ENCODE measurements at regions not wholly inside any gene's neighbourhood (a gene's known extent, or its start where the extent isn't known, plus 50 kb on each side); places are given as distances from the start of the nearest gene placed in this dataset.

GRCh38 chr10:124229989-124230634, 136.7 kb upstream of the CHST15 start:
- no peaks in the 10 kb centered on the region for H3K9me3 ChIP-seq (ENCODE audit: control insufficient read depth, low read length)
- H3K9ac ChIP-seq (ENCODE audit: low read length), result no peak overlapping the region
- H3K36me3 ChIP-seq (ENCODE audit: control insufficient read depth, insufficient read depth, low read length), result no peaks in the 10 kb centered on the region
- no peaks in the 10 kb centered on the region for H3K27me3 ChIP-seq (ENCODE audit: control insufficient read depth, insufficient read depth, low read length)
- H3K4me1 ChIP-seq (ENCODE audit: control insufficient read depth, insufficient read depth, low read length), result no peaks in the 10 kb centered on the region
- no peak overlapping the region for H3K4me3 ChIP-seq (ENCODE audit: low read length)

- Histone ChIP-seq H3K4me1 (ENCODE audit: control insufficient read depth, insufficient read depth, low read length) (no peaks in the 10 kb centered on the region), H3K9me3 (ENCODE audit: control insufficient read depth, low read length) (no peaks in the 10 kb centered on the region), H3K36me3 (ENCODE audit: control insufficient read depth, insufficient read depth, low read length) (no peaks in the 10 kb centered on the region), H3K9ac (ENCODE audit: low read length) (no peak overlapping the region), H3K27me3 (ENCODE audit: control insufficient read depth, insufficient read depth, low read length) (no peaks in the 10 kb centered on the region), H3K4me3 (ENCODE audit: low read length) (no peak overlapping the region)
Observed at GRCh38 chr10:124229201-124229988, 136.0 kb upstream of the CHST15 start.

GRCh38 chr10:124228471-124228870, 135.1 kb upstream of the CHST15 start:
- no peak overlapping the region for H3K4me3 ChIP-seq (ENCODE audit: low read length)
- H3K36me3 ChIP-seq (ENCODE audit: control insufficient read depth, insufficient read depth, low read length), result no peaks in the 10 kb centered on the region
- no peaks in the 10 kb centered on the region for H3K4me1 ChIP-seq (ENCODE audit: control insufficient read depth, insufficient read depth, low read length)

GRCh38 chr10:124227988-124228387, 134.6 kb upstream of the CHST15 start:
- no peaks in the 10 kb centered on the region for H3K27me3 ChIP-seq (ENCODE audit: control insufficient read depth, insufficient read depth, low read length)
- H3K4me3 ChIP-seq (ENCODE audit: low read length), result no peak overlapping the region

More at GRCh38 chr10:124228471-124228870, 135.1 kb upstream of the CHST15 start:
- Histone ChIP-seq H3K27me3 (ENCODE audit: control insufficient read depth, insufficient read depth, low read length) (no peaks in the 10 kb centered on the region), H3K9me3 (ENCODE audit: control insufficient read depth, low read length) (no peaks in the 10 kb centered on the region), H3K9ac (ENCODE audit: low read length) (no peak overlapping the region)

GRCh38 chr10:124227055-124227975, 133.9 kb upstream of the CHST15 start:
- Histone ChIP-seq H3K9me3 (ENCODE audit: control insufficient read depth, low read length) (no peaks in the 10 kb centered on the region), H3K27me3 (ENCODE audit: control insufficient read depth, insufficient read depth, low read length) (no peaks in the 10 kb centered on the region), H3K36me3 (ENCODE audit: control insufficient read depth, insufficient read depth, low read length) (no peaks in the 10 kb centered on the region), H3K9ac (ENCODE audit: low read length) (no peak overlapping the region), H3K4me3 (ENCODE audit: low read length) (no peak overlapping the region), H3K4me1 (ENCODE audit: control insufficient read depth, insufficient read depth, low read length) (no peaks in the 10 kb centered on the region)

More at GRCh38 chr10:124227988-124228387, 134.6 kb upstream of the CHST15 start:
- Histone ChIP-seq H3K4me1 (ENCODE audit: control insufficient read depth, insufficient read depth, low read length) (no peaks in the 10 kb centered on the region), H3K9ac (ENCODE audit: low read length) (no peak overlapping the region), H3K36me3 (ENCODE audit: control insufficient read depth, insufficient read depth, low read length) (no peaks in the 10 kb centered on the region), H3K9me3 (ENCODE audit: control insufficient read depth, low read length) (no peaks in the 10 kb centered on the region)

GRCh38 chr10:124226271-124227054, 133.1 kb upstream of the CHST15 start:
- Histone ChIP-seq H3K9ac (ENCODE audit: low read length) (no peak overlapping the region), H3K4me3 (ENCODE audit: low read length) (no peak overlapping the region), H3K36me3 (ENCODE audit: control insufficient read depth, insufficient read depth, low read length) (no peaks in the 10 kb centered on the region), H3K27me3 (ENCODE audit: control insufficient read depth, insufficient read depth, low read length) (no peaks in the 10 kb centered on the region), H3K9me3 (ENCODE audit: control insufficient read depth, low read length) (no peaks in the 10 kb centered on the region), H3K4me1 (ENCODE audit: control insufficient read depth, insufficient read depth, low read length) (no peaks in the 10 kb centered on the region)

GRCh38 chr10:124225467-124226270, 132.3 kb upstream of the CHST15 start:
- Histone ChIP-seq H3K9me3 (ENCODE audit: control insufficient read depth, low read length) (no peaks in the 10 kb centered on the region), H3K27me3 (ENCODE audit: control insufficient read depth, insufficient read depth, low read length) (no peaks in the 10 kb centered on the region), H3K36me3 (ENCODE audit: control insufficient read depth, insufficient read depth, low read length) (no peaks in the 10 kb centered on the region), H3K9ac (ENCODE audit: low read length) (no peak overlapping the region), H3K4me3 (ENCODE audit: low read length) (no peak overlapping the region), H3K4me1 (ENCODE audit: control insufficient read depth, insufficient read depth, low read length) (no peaks in the 10 kb centered on the region)

GRCh38 chr10:124225029-124225466, 131.7 kb upstream of the CHST15 start:
- Histone ChIP-seq H3K36me3 (ENCODE audit: control insufficient read depth, insufficient read depth, low read length) (no peaks in the 10 kb centered on the region), H3K27me3 (ENCODE audit: control insufficient read depth, insufficient read depth, low read length) (no peaks in the 10 kb centered on the region), H3K4me1 (ENCODE audit: control insufficient read depth, insufficient read depth, low read length) (no peaks in the 10 kb centered on the region), H3K9me3 (ENCODE audit: control insufficient read depth, low read length) (no peaks in the 10 kb centered on the region), H3K4me3 (ENCODE audit: low read length) (no peak overlapping the region), H3K9ac (ENCODE audit: low read length) (no peak overlapping the region)

- no peak overlapping the region for H3K4me3 ChIP-seq (ENCODE audit: low read length)
- no peak overlapping the region for H3K9ac ChIP-seq (ENCODE audit: low read length)
- H3K36me3 ChIP-seq (ENCODE audit: control insufficient read depth, insufficient read depth, low read length), result no peaks in the 10 kb centered on the region
- H3K9me3 ChIP-seq (ENCODE audit: control insufficient read depth, low read length), result no peaks in the 10 kb centered on the region
- no peaks in the 10 kb centered on the region for H3K4me1 ChIP-seq (ENCODE audit: control insufficient read depth, insufficient read depth, low read length)
- H3K27me3 ChIP-seq (ENCODE audit: control insufficient read depth, insufficient read depth, low read length), result no peaks in the 10 kb centered on the region
Observed at GRCh38 chr10:124224331-124225028, 131.1 kb upstream of the CHST15 start.

GRCh38 chr10:124223711-124224085, 130.3 kb upstream of the CHST15 start:
- H3K4me1 ChIP-seq (ENCODE audit: control insufficient read depth, insufficient read depth, low read length), result no peaks in the 10 kb centered on the region

More at GRCh38 chr10:124223711-124224085, 130.3 kb upstream of the CHST15 start:
- Histone ChIP-seq H3K9ac (ENCODE audit: low read length) (no peak overlapping the region), H3K36me3 (ENCODE audit: control insufficient read depth, insufficient read depth, low read length) (no peaks in the 10 kb centered on the region), H3K4me3 (ENCODE audit: low read length) (no peak overlapping the region), H3K9me3 (ENCODE audit: control insufficient read depth, low read length) (no peaks in the 10 kb centered on the region), H3K27me3 (ENCODE audit: control insufficient read depth, insufficient read depth, low read length) (no peaks in the 10 kb centered on the region)
